Astrocyte (in vitro differentiated cells and primary cell): ENCODE measurements at regions not wholly inside any gene's neighbourhood (a gene's known extent, or its start where the extent isn't known, plus 50 kb on each side); places are given as distances from the start of the nearest gene placed in this dataset.

Experiments used
- DNase-seq: peaks from one replicate; pipeline ENCODE4 v3.0.0-alpha.2; 2010; ENCODE audit warnings: low read depth
- FAIRE-seq: peaks from 2 replicates; lab custom pipeline; 2011; peaks lifted over from hg19 to GRCh38; lab: Jason Lieb, UNC
- H2AFZ ChIP-seq: 2 replicates; pipeline ENCODE4 v1.6.0; 2012; ENCODE audit warnings: low read depth, low read length, inconsistent platforms
- H3K27ac ChIP-seq: 2 replicates; pipeline ENCODE4 v1.5.1; 2011; ENCODE audit warnings: low read depth, low read length, inconsistent platforms
- H3K27me3 ChIP-seq: 2 replicates; pipeline ENCODE4 v1.6.0; 2011; ENCODE audit warnings: low read length, inconsistent platforms; ENCODE audit not compliant: insufficient read depth
- H3K36me3 ChIP-seq: 2 replicates; pipeline ENCODE4 v1.5.1; 2011; ENCODE audit warnings: low read length, inconsistent platforms; ENCODE audit not compliant: insufficient read depth
- H3K4me1 ChIP-seq: 2 replicates; pipeline ENCODE4 v1.5.1; 2011; ENCODE audit warnings: low read length, inconsistent platforms; ENCODE audit not compliant: insufficient read depth
- H3K4me2 ChIP-seq: 2 replicates; pipeline ENCODE4 v1.6.0; 2012; ENCODE audit warnings: low read length, inconsistent platforms
- H3K4me3 ChIP-seq: 2 replicates; pipeline ENCODE4 v1.5.1; 2011; ENCODE audit warnings: low read depth, mild to moderate bottlenecking, low read length, inconsistent platforms; ENCODE audit not compliant: insufficient read depth
- H3K79me2 ChIP-seq: 2 replicates; pipeline ENCODE4 v1.6.0; 2012; ENCODE audit warnings: mild to moderate bottlenecking, low read length, inconsistent platforms; ENCODE audit not compliant: insufficient read depth
- H3K9ac ChIP-seq: 2 replicates; pipeline ENCODE4 v1.6.0; 2012; ENCODE audit warnings: mild to moderate bottlenecking, low read length, inconsistent platforms
- H3K9me3 ChIP-seq: 2 replicates; pipeline ENCODE4 v1.5.1; 2012; ENCODE audit warnings: low read depth, mild to moderate bottlenecking, low read length, inconsistent platforms; ENCODE audit not compliant: insufficient read depth
- H4K20me1 ChIP-seq: 2 replicates; pipeline ENCODE4 v1.6.0; 2012; ENCODE audit warnings: low read length, inconsistent platforms; ENCODE audit not compliant: insufficient read depth
- H3K27ac Mint-ChIP-seq: one replicate; pipeline ENCODE4 v1.8.0; 2021; ENCODE audit warnings: mild to moderate bottlenecking, mixed read lengths; ENCODE audit not compliant: unreplicated experiment
- H3K27me3 Mint-ChIP-seq: one replicate; pipeline ENCODE4 v1.8.0; 2021; ENCODE audit warnings: low read depth, mixed read lengths; ENCODE audit not compliant: unreplicated experiment
- H3K36me3 Mint-ChIP-seq: one replicate; pipeline ENCODE4 v1.8.0; 2021; ENCODE audit warnings: low read depth, mixed read lengths; ENCODE audit not compliant: unreplicated experiment
- H3K4me1 Mint-ChIP-seq: one replicate; pipeline ENCODE4 v1.8.0; 2021; ENCODE audit warnings: low read depth, mixed read lengths; ENCODE audit not compliant: unreplicated experiment
- H3K4me3 Mint-ChIP-seq: one replicate; pipeline ENCODE4 v1.8.0; 2021; ENCODE audit warnings: mild to moderate bottlenecking, moderate library complexity, mixed read lengths; ENCODE audit not compliant: unreplicated experiment
- H3K9me3 Mint-ChIP-seq: one replicate; pipeline ENCODE4 v1.8.0; 2021; ENCODE audit warnings: mild to moderate bottlenecking, mixed read lengths; ENCODE audit not compliant: unreplicated experiment
- CTCF ChIP-seq: IDR thresholded peaks from 2 replicates; pipeline ENCODE4 v1.5.1; 2011; ENCODE audit warnings: low read depth, mild to moderate bottlenecking, inconsistent platforms, low read length, moderate library complexity; ENCODE audit not compliant: insufficient read depth
- EZH2 ChIP-seq: IDR thresholded peaks from 2 replicates; pipeline ENCODE4 v1.6.1; 2012; ENCODE audit warnings: mild to moderate bottlenecking, low read length, inconsistent platforms; ENCODE audit not compliant: insufficient read depth

GRCh38 chr5:61609840-61610677 is 278.0 kb downstream of the ZSWIM6 start:
- FAIRE-seq (no peak), DNase-seq (no peak)
- Histone ChIP-seq H3K4me3 (no peak overlapping the region), H4K20me1 (no peaks in the 10 kb centered on the region), H3K4me2 (peak overlapping the region; percentile 39), H3K36me3 (no peaks in the 10 kb centered on the region), H3K9ac (no peak overlapping the region), H3K79me2 (no peaks in the 10 kb centered on the region), H3K27ac (no peak overlapping the region), H3K27me3 (peaks cover 5% of the 10 kb centered on the region), H3K9me3 (no peaks in the 10 kb centered on the region), H2AFZ (no peak overlapping the region), H3K4me1 (peaks cover 4% of the 10 kb centered on the region)
- Mint-ChIP-seq H3K4me3 (no peak overlapping the region), H3K27me3 (peaks cover 25% of the 10 kb centered on the region), H3K27ac (no peak overlapping the region), H3K36me3 (no peaks in the 10 kb centered on the region), H3K4me1 (peaks cover 5% of the 10 kb centered on the region), H3K9me3 (no peaks in the 10 kb centered on the region)
- TF ChIP-seq CTCF (no peak), EZH2 (no peak)

GRCh38 chr5:61610678-61611024 is 278.6 kb downstream of the ZSWIM6 start:
- FAIRE-seq (no peak), DNase-seq (no peak)
- H3K27me3 Mint-ChIP-seq = peaks cover 25% of the 10 kb centered on the region
- peaks cover 5% of the 10 kb centered on the region for H3K27me3 ChIP-seq
- no peaks in the 10 kb centered on the region for H3K9me3 ChIP-seq
- no peaks in the 10 kb centered on the region for H3K36me3 ChIP-seq
- no peak overlapping the region for H3K27ac ChIP-seq
- H3K36me3 Mint-ChIP-seq = no peaks in the 10 kb centered on the region
- peaks cover 3% of the 10 kb centered on the region for H3K4me1 Mint-ChIP-seq
- H3K9me3 Mint-ChIP-seq = no peaks in the 10 kb centered on the region
- H3K9ac ChIP-seq = no peak overlapping the region
- H3K27ac Mint-ChIP-seq = no peak overlapping the region
- no peak overlapping the region for H2AFZ ChIP-seq
- no peaks in the 10 kb centered on the region for H4K20me1 ChIP-seq
- peaks cover 4% of the 10 kb centered on the region for H3K4me1 ChIP-seq
- TF ChIP-seq CTCF (no peak), EZH2 (no peak)
- peak overlapping the region; percentile 39 for H3K4me2 ChIP-seq
- H3K4me3 Mint-ChIP-seq = no peak overlapping the region
- no peak overlapping the region for H3K4me3 ChIP-seq
- no peaks in the 10 kb centered on the region for H3K79me2 ChIP-seq

GRCh38 chr5:61612431-61612830 is 280.4 kb downstream of the ZSWIM6 start:
- no peak overlapping the region for H3K27ac ChIP-seq
- peaks cover 26% of the 10 kb centered on the region for H3K27me3 Mint-ChIP-seq
- no peak overlapping the region for H3K4me2 ChIP-seq
- no peaks in the 10 kb centered on the region for H3K9me3 ChIP-seq
- no peak for TF ChIP-seq EZH2
- no peak for TF ChIP-seq CTCF
- peaks cover 4% of the 10 kb centered on the region for H3K4me1 ChIP-seq
- H3K36me3 Mint-ChIP-seq = no peaks in the 10 kb centered on the region
- no peaks in the 10 kb centered on the region for H4K20me1 ChIP-seq
- FAIRE-seq = no peak
- H3K4me1 Mint-ChIP-seq = peaks cover 3% of the 10 kb centered on the region
- H3K27ac Mint-ChIP-seq = no peak overlapping the region
- H3K4me3 ChIP-seq = no peak overlapping the region
- H3K79me2 ChIP-seq = no peaks in the 10 kb centered on the region
- no peak for DNase-seq
- peaks cover 5% of the 10 kb centered on the region for H3K27me3 ChIP-seq
- H3K36me3 ChIP-seq = no peaks in the 10 kb centered on the region
- H3K4me3 Mint-ChIP-seq = no peak overlapping the region
- no peak overlapping the region for H2AFZ ChIP-seq
- no peaks in the 10 kb centered on the region for H3K9me3 Mint-ChIP-seq
- H3K9ac ChIP-seq = no peak overlapping the region
